ENCODE measurements at regions not wholly inside any gene's neighbourhood (a gene's known extent, or its start where the extent isn't known, plus 50 kb on each side); places are given as distances from the start of the nearest gene placed in this dataset.
"Not testable (repeated sequence)": the region's sequence is repeated elsewhere in the genome, so short reads cannot be mapped to it uniquely, and the experiment has no call there.

DNA sequence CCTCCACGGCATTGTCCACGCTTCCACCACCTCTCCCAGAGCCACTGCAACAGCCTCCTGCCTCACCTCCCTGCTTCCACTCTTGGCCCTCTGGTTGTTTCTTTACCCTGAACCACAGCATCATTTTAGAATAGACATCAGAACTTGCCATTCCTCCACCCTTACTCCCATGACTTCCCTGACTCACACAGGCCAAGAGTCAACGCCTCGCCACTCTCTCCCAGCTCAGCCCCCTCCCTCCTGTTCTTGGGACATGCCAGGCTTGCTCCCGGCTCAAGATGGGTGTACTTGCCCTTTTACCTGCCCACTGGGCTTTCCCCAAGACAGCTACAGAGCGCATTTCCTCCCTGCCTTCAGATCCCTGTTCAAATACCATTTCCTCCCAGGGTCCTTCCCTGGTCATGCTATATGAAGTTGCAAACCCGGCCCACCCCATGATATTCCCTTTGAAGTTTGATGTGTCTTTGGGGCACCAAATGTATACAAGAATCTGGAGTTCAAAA, 429.1 kb downstream of the RPS24 start:
- no peak for DNase-seq

GRCh38 chr10:78464118-78464855, 430.6 kb downstream of the RPS24 start:
- DNase-seq: no peak

- DNase-seq: no peak
Observed at GRCh38 chr10:78464856-78465267, 431.2 kb downstream of the RPS24 start.

- no peak for DNase-seq
Observed at GRCh38 chr10:78465431-78465830, 431.8 kb downstream of the RPS24 start.

DNA sequence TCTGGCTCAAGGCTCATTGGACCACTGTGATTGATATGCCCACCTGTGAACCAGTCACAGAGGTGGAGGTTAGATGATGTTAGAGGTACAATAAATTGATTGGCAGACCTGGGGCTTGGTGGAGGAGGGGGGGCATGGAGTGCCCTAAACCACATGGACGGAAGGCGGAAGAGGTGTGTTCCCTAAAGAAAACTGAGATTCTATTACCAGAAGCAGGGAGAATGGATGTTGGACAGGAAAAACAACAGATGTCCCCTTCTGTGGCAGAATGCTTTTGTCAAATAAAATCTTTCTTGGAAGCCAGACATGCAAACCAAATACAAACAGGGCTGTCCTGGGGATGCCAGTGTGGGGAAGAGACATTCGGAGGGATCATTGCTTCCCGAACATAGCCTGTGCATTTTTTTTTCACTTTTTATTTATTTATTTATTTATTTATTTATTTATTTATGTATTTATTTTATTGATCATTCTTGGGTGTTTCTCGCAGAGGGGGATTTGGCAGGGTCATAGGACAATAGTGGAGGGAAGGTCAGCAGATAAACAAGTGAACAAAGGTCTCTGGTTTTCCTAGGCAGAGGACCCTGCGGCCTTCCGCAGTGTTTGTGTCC, 433.9 kb downstream of the RPS24 start:
- DNase-seq: no peak

DNA sequence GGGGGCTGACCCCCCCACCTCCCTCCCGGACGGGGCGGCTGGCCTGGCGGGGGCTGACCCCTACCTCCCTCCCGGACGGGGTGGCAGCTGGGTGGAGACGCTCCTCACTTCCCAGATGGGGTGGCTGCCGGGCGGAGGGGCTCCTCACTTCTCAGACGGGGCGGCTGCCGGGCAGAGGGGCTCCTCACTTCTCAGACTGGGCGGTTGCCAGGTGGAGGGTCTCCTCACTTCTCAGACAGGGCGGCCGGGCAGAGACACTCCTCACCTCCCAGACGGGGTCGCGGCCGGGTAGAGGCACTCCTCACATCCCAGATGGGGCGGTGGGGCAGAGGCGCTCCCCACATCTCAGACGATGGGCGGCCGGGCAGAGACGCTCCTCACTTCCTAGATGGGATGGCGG, 435.1 kb downstream of the RPS24 start:
- not testable (repeated sequence) for DNase-seq

- DNase-seq: no peak
Observed at GRCh38 chr10:78470267-78471103, 436.8 kb downstream of the RPS24 start.

GRCh38 chr10:78471326-78471722, 437.7 kb downstream of the RPS24 start:
- no peak for DNase-seq

DNA sequence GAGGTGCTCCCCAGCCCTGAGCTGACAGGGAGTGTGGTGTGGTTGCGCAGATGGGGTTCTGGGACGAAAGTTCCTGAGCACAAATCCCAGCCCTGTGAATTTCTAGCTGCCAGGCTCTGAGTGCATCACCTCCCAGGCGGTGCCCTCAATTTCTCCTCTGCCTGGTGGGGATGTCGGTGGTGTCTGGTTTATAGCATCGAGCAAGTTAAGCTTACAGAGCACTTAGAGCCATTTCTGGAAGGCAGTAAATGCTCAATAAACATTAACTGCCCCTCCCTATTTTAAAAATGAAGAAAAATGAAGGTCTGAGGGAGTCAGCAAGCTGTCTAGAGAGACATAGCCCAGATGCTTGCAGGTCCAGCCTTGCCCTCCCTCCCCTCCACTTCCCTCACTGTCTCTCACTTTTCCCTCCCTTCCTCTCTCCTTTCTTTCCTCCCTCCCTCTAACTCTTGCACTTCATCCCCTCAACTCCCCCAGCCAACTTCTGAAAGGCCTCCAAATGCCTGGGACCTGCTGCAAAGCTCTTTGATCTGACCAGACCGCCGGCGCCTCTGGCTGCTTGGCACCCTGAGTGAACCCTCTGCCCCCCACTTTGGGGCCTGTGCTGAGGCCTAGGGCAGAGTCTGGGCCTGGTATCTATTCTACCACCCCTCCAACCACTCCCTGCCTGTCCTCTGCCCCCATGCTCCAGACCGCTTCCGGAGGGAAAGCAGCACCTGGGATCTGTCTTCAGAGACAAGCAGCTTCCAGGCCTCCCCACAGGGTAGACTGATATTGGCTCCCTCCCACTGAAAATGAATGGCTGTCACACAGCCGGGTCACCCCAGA, 438.3 kb downstream of the RPS24 start:
- no peak for DNase-seq

- no peak for DNase-seq
Observed at GRCh38 chr10:78472551-78472890, 438.9 kb downstream of the RPS24 start.

DNA sequence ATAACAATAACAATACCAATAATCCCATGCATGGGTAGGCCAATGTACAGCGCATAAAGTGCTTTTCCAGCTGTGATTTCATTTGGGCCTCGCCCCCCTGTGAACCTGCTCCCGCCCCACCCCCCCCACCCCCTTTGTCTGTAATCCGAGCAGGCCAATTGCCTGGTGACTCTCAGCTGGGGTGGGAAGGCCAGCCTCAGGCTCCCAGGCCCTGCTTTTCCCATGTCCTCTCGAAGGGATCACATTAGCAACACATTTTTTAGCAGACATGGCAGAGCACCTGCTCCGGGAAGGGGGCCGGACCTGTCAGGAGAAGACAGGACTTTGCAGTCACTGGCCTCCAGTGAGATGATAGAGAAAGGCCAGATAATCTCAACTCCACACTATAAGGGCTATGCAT, 439.3 kb downstream of the RPS24 start:
- DNase-seq: no peak

DNA sequence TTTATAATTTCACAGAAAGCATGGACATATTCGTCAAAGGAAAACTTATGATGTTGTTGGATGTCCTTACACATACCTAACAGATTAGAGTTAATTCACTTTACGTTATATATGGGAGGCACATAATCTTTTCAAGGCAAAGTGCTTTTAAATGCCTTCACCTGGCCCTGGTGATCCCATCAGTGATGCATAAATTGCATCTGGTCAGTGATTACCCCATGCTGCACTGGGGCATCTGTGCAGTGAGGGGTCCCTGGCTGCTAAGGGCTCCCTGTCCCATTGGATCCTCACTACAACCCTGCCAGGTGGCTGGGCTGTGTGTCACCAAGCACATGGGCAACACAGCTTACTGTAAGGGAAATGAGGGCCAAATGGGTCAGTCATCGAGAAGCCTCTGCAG, 441.1 kb downstream of the RPS24 start:
- no peak for DNase-seq

GRCh38 chr10:78475437-78475836, 441.8 kb downstream of the RPS24 start:
- DNase-seq: no peak

GRCh38 chr10:78476156-78476555, 442.5 kb downstream of the RPS24 start:
- DNase-seq: no peak

DNA sequence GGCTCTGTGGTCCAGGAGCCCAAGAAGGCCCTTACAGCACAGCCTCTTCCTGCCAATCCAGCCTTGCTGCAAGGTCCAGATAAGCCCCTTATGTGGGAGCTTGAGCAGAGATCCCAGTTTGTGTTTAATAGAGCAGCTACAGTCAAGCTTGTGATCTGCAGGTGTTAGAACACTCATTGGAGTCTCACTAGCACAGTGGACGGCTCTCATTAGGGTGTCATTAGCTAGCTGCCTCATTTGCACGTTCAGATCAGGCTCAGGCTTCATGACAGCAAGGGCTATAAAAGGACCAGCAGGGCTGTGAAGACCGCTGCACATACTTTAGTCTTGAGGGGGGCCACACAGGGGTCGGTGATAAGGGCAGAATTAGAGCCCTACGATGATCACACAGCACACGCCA, 443.2 kb downstream of the RPS24 start:
- no peak for DNase-seq

GRCh38 chr10:78478919-78479318, 445.3 kb downstream of the RPS24 start:
- DNase-seq: no peak

- no peak for DNase-seq
Observed at GRCh38 chr10:78479467-78479866, 445.8 kb downstream of the RPS24 start.

- no peak for DNase-seq
Observed at GRCh38 chr10:78481842-78482241, 448.2 kb downstream of the RPS24 start.

DNA sequence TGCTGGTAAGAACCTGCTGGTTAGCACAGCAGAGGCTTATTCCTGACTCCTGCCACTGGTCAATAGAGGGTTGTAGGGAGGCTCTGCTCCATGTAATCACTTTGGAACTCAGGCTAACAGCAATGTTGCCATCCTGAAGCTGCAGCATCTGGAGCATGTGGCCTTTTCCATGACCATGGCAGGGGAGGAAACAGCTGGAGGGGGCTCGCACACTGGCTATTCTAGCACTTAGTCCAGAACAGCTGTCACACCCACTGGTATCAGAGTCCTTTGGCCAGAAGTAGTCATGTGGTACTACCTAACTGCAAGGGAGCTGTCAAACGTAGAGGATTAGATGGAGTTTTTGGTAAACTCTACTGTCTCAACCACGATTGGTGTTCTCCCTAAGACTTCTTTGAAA, 450.0 kb downstream of the RPS24 start:
- DNase-seq: no peak

DNA sequence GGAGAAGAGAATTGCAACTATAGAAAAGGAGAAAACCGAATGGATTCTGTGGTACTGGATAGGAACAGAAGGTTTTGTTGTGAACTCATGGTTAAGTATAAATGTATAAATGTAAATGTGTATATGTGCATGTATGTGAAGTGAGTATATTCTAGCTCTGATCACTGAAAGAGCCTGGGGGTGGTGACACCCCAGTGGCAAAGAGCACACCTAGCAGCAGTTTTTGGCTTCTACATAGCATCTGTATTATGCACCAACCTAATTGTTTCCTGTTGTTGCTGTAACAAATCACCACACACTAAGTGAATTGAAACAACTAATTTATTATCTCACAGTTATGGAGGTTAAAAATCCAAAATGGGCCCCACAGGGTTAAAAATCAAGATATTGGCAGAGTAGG, 455.4 kb downstream of the RPS24 start:
- DNase-seq: no peak

DNA sequence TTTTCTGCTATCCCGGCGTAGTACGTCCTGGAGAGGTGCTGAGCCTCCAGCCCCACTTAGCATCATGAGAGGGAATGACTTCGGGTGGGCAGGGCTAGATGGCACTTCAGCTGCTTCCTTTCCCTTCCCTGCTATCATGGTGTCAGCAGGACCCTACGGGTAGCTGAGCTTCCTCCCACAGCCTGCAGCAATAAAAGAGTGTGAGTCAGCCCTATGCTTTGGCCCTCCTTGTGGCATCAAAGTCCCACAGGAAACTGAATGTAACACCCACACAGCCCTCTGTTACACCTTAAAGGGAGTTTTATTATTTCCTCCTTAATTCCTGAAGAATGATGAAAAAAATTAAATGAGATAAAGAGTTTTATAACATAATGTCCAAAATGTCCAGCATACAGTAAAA, 458.1 kb downstream of the RPS24 start:
- peak; percentile 65 for DNase-seq

DNA sequence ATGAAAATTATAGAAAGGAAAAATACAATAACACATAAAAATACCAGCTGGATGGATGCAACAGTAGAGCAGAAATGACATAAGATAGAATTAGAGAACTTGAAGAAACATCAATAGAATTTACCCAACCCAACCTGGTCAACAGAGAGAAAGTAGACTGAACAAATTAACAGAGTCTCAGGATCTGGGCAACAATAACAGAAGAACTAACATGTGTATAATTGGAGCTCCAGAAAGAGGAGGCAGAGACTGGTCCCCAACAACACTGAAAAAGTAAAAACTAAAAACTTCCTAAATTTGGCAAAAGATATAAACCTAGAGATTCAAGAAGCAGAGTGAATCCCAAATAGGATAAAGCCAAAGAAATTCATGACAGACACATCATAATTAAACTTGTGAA, 458.8 kb downstream of the RPS24 start:
- DNase-seq: no peak

- peak; percentile 65 for DNase-seq
Observed at GRCh38 chr10:78494179-78494578, 460.5 kb downstream of the RPS24 start.
